ENCODE measurements at regions not wholly inside any gene's neighbourhood (a gene's known extent, or its start where the extent isn't known, plus 50 kb on each side); places are given as distances from the start of the nearest gene placed in this dataset.

- no peak for TF ChIP-seq CTCF (IDR thresholded peaks at IDR 0.05; ENCODE audit: poor library complexity, severe bottlenecking)
- no peaks in the 10 kb centered on the region for H3K9me3 ChIP-seq (ENCODE audit: severe bottlenecking)
- H3K4me1 ChIP-seq (ENCODE audit: insufficient read depth, poor library complexity, severe bottlenecking): no peaks in the 10 kb centered on the region
- no peak overlapping the region for H3K27ac ChIP-seq (ENCODE audit: poor library complexity, severe bottlenecking)
- no peak overlapping the region for H3K4me3 ChIP-seq (ENCODE audit: severe bottlenecking)
- no peak for DNase-seq (ENCODE audit: low spot score)
- H3K36me3 ChIP-seq (ENCODE audit: low read depth): no peaks in the 10 kb centered on the region
- ATAC-seq (ENCODE audit: low read depth): no peak
- no peaks in the 10 kb centered on the region for H3K27me3 ChIP-seq (ENCODE audit: insufficient read depth, poor library complexity, severe bottlenecking)
Observed at GRCh38 chr17:52537421-52537820, 378.9 kb upstream of the CA10 start.

- DNase-seq (ENCODE audit: low spot score) (no peak), ATAC-seq (ENCODE audit: low read depth) (no peak)
- Histone ChIP-seq H3K27me3 (ENCODE audit: insufficient read depth, poor library complexity, severe bottlenecking) (no peaks in the 10 kb centered on the region), H3K36me3 (ENCODE audit: low read depth) (no peaks in the 10 kb centered on the region), H3K27ac (ENCODE audit: poor library complexity, severe bottlenecking) (no peak overlapping the region), H3K4me3 (ENCODE audit: severe bottlenecking) (no peak overlapping the region), H3K9me3 (ENCODE audit: severe bottlenecking) (no peaks in the 10 kb centered on the region), H3K4me1 (ENCODE audit: insufficient read depth, poor library complexity, severe bottlenecking) (no peaks in the 10 kb centered on the region)
- no peak for TF ChIP-seq CTCF (IDR thresholded peaks at IDR 0.05; ENCODE audit: poor library complexity, severe bottlenecking)
Observed at GRCh38 chr17:52536489-52536888, 378.0 kb upstream of the CA10 start.

GRCh38 chr17:52532373-52532772, 373.9 kb upstream of the CA10 start:
- ATAC-seq (ENCODE audit: low read depth) (no peak), DNase-seq (ENCODE audit: low spot score) (no peak)
- H3K4me1 ChIP-seq (ENCODE audit: insufficient read depth, poor library complexity, severe bottlenecking): no peaks in the 10 kb centered on the region
- no peak overlapping the region for H3K27ac ChIP-seq (ENCODE audit: poor library complexity, severe bottlenecking)
- H3K4me3 ChIP-seq (ENCODE audit: severe bottlenecking): no peak overlapping the region
- H3K9me3 ChIP-seq (ENCODE audit: severe bottlenecking): no peaks in the 10 kb centered on the region
- H3K27me3 ChIP-seq (ENCODE audit: insufficient read depth, poor library complexity, severe bottlenecking): peaks cover 9% of the 10 kb centered on the region
- H3K36me3 ChIP-seq (ENCODE audit: low read depth): no peaks in the 10 kb centered on the region
- no peak for TF ChIP-seq CTCF (IDR thresholded peaks at IDR 0.05; ENCODE audit: poor library complexity, severe bottlenecking)

DNA sequence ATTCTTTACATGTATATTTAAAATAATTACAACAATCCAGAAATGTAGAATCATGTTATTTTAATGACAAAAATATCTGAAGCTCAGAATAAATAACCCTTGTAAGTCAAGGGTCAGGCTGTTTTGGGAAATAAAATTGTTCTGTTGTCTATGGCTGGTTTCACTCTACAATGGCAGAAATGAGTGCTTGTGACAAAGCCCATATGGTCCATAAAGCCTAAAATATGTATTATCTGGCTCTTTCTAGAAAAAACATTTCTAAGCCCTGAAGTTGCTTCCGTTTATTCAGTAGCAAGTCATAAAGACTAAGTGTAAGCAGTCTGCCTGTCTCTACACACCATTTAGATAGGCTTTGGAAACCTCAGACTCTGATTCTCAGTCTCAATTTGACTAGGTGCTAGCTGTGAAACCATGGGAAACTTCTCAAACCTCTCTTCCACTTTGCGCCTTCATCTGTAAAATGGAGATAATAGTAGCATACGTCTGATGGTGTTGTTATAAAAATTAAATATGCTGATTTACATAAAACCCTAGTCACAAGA, 365.7 kb upstream of the CA10 start:
- ATAC-seq (ENCODE audit: low read depth) (no peak), DNase-seq (ENCODE audit: low spot score) (no peak)
- no peak for TF ChIP-seq CTCF (IDR thresholded peaks at IDR 0.05; ENCODE audit: poor library complexity, severe bottlenecking)
- Histone ChIP-seq H3K9me3 (ENCODE audit: severe bottlenecking) (peaks cover 3% of the 10 kb centered on the region), H3K36me3 (ENCODE audit: low read depth) (no peaks in the 10 kb centered on the region), H3K27ac (ENCODE audit: poor library complexity, severe bottlenecking) (no peak overlapping the region), H3K4me3 (ENCODE audit: severe bottlenecking) (no peak overlapping the region), H3K27me3 (ENCODE audit: insufficient read depth, poor library complexity, severe bottlenecking) (no peaks in the 10 kb centered on the region), H3K4me1 (ENCODE audit: insufficient read depth, poor library complexity, severe bottlenecking) (no peaks in the 10 kb centered on the region)

DNA sequence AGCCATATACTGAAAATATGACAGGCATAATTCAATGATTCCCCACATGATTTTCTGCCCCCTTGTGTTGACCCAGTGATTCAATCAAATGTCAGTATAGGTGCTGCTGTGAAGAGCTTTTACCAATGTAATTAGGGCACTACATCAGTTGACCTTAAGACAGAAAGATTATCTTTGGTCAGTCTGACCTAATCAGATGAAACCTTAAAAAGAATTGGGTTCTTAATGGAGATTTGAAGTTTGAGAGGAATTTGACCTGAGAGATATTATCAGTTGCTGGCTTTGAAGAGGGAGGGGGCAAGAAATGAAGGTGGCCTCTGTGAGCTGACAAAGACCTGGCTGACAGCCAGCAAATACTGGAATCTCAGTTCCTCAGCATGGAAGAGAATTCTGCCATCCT, 358.7 kb upstream of the CA10 start:
- DNase-seq (ENCODE audit: low spot score): no peak

More for the DNA sequence above, 358.7 kb upstream of the CA10 start:
- H3K4me1 ChIP-seq (ENCODE audit: insufficient read depth, poor library complexity, severe bottlenecking): no peaks in the 10 kb centered on the region
- no peak for ATAC-seq (ENCODE audit: low read depth)
- no peak for TF ChIP-seq CTCF (IDR thresholded peaks at IDR 0.05; ENCODE audit: poor library complexity, severe bottlenecking)
- H3K27ac ChIP-seq (ENCODE audit: poor library complexity, severe bottlenecking): no peak overlapping the region
- H3K9me3 ChIP-seq (ENCODE audit: severe bottlenecking): peaks cover 5% of the 10 kb centered on the region
- H3K4me3 ChIP-seq (ENCODE audit: severe bottlenecking): no peak overlapping the region
- H3K27me3 ChIP-seq (ENCODE audit: insufficient read depth, poor library complexity, severe bottlenecking): no peaks in the 10 kb centered on the region
- H3K36me3 ChIP-seq (ENCODE audit: low read depth): no peaks in the 10 kb centered on the region

Measured in RWPE2 (cell line).